SU-DHL-6 (cell line): ENCODE measurements at regions not wholly inside any gene's neighbourhood (a gene's known extent, or its start where the extent isn't known, plus 50 kb on each side); places are given as distances from the start of the nearest gene placed in this dataset.

ENCODE experiments used
- H2AFZ ChIP-seq: fragments of 200-600 bp; sonication (generic); 2 replicates; pipeline ENCODE4 v1.6.1; 2014; ENCODE audit warnings: low read depth, mild to moderate bottlenecking, moderate library complexity, mixed read lengths, antibody characterized with exemption, low read length; ENCODE audit not compliant: severe bottlenecking
- H3F3A ChIP-seq: fragments of 200-600 bp; shearing (Covaris generic); 2 replicates; pipeline ENCODE4 v1.6.0; 2016; ENCODE audit warnings: antibody characterized with exemption, mild to moderate bottlenecking; ENCODE audit not compliant: insufficient read depth
- H3K27ac ChIP-seq: fragments of 200-600 bp; sonication (generic); 2 replicates; pipeline ENCODE4 v1.5.1; 2016; ENCODE audit warnings: low read depth, mild to moderate bottlenecking, low read length, moderate library complexity, mixed read lengths
- H3K27me3 ChIP-seq: fragments of 200-600 bp; sonication (generic), shearing (Covaris generic); 2 replicates; pipeline ENCODE4 v1.6.0; 2014; ENCODE audit warnings: mild to moderate bottlenecking, low read length
- H3K36me3 ChIP-seq: fragments of 200-600 bp; sonication (generic); 2 replicates; pipeline ENCODE4 v1.6.1; 2014; ENCODE audit warnings: mild to moderate bottlenecking, low read length, mixed read lengths
- H3K4me2 ChIP-seq: fragments of 300-600, 200-600 bp; shearing (Covaris generic), sonication (generic); 2 replicates; pipeline ENCODE4 v1.6.0; 2014; ENCODE audit warnings: low read length, low read depth, mild to moderate bottlenecking; ENCODE audit not compliant: poor library complexity, severe bottlenecking
- H3K4me3 ChIP-seq: fragments of 200-600 bp; sonication (generic); 2 replicates; pipeline ENCODE4 v1.5.1; 2014; ENCODE audit warnings: antibody characterized with exemption, low read length, mild to moderate bottlenecking, mixed read lengths; ENCODE audit not compliant: insufficient read depth, poor library complexity, severe bottlenecking
- H3K79me2 ChIP-seq: fragments of 200-600 bp; sonication (generic); 2 replicates; pipeline ENCODE4 v1.6.1; 2014; ENCODE audit warnings: mild to moderate bottlenecking, low read length, moderate library complexity; ENCODE audit not compliant: insufficient read depth
- H3K9ac ChIP-seq: fragments of 200-600 bp; sonication (generic); 2 replicates; pipeline ENCODE4 v1.7.0; 2014; ENCODE audit warnings: mild to moderate bottlenecking, low read length
- H3K9me2 ChIP-seq: fragments of 200-600 bp; sonication (generic); replicated peaks from 2 replicates; pipeline ENCODE4 v1.6.1; 2014; ENCODE audit warnings: low read length; ENCODE audit not compliant: insufficient read depth
- H3K9me3 ChIP-seq: fragments of 200-600 bp; sonication (generic); 2 replicates; pipeline ENCODE4 v1.6.1; 2014; ENCODE audit warnings: low read length, mixed read lengths; ENCODE audit not compliant: insufficient read depth
- H4K20me1 ChIP-seq: fragments of 200-600 bp; sonication (generic); 2 replicates; pipeline ENCODE4 v1.6.1; 2014; ENCODE audit warnings: low read depth, mild to moderate bottlenecking, antibody characterized with exemption, low read length, moderate library complexity, mixed read lengths
- CTCF ChIP-seq: fragments of 200-600 bp; sonication (generic); IDR thresholded peaks from one replicate; pipeline ENCODE4 v1.5.1; 2017; ENCODE audit warnings: antibody characterized with exemption, mild to moderate bottlenecking, low read length, moderate library complexity; ENCODE audit not compliant: insufficient read depth, poor library complexity, severe bottlenecking
- EZH2phosphoT487 ChIP-seq: fragments of 200-600 bp; sonication (generic), shearing (Covaris generic); conservative IDR thresholded peaks from 2 replicates; pipeline ENCODE4 v1.6.1; 2018; ENCODE audit warnings: mild to moderate bottlenecking, antibody characterized with exemption, low read length, moderate library complexity, mixed read lengths

DNA sequence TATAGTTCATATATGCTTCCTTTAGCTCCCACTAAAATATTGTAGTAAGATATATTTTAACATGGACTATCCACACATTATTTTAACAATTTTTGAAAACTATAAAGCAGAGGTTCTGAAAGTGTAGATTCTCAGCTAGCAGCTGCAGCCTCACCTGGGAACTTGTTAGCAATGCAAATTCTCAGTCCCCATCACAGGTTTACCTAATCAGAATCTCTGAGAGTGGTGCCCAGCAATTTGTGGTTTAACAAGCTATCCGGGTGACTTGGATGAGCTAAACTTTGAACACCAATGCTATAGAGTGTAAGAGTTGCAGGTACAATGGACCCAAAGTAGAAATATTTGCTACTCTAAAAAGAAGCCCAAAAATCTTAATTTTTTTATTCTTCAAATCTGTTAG, 99.8 kb upstream of the MDFIC start:
- Histone ChIP-seq H3F3A (no peaks in the 10 kb centered on the region), H2AFZ (no peak overlapping the region), H3K9me2 (no peaks in the 10 kb centered on the region), H3K4me2 (no peak overlapping the region), H3K9me3 (no peaks in the 10 kb centered on the region; the same call in 1 of the 2 replicates), H3K9ac (no peak overlapping the region), H3K79me2 (no peaks in the 10 kb centered on the region), H3K36me3 (no peaks in the 10 kb centered on the region; the same call in 1 of the 2 replicates), H4K20me1 (no peaks in the 10 kb centered on the region), H3K27ac (no peak overlapping the region), H3K4me3 (no peak overlapping the region), H3K27me3 (no peaks in the 10 kb centered on the region)
- no peak for TF ChIP-seq CTCF
- TF ChIP-seq EZH2phosphoT487, result no peak

GRCh38 chr7:114822844-114823243, 99.0 kb upstream of the MDFIC start:
- no peaks in the 10 kb centered on the region for H3K79me2 ChIP-seq
- H3K9me2 ChIP-seq, result no peaks in the 10 kb centered on the region
- H3K9me3 ChIP-seq, result peaks cover 7% of the 10 kb centered on the region; the same call in 1 of the 2 replicates
- H3K36me3 ChIP-seq, result no peaks in the 10 kb centered on the region; the same call in 1 of the 2 replicates
- H4K20me1 ChIP-seq, result no peaks in the 10 kb centered on the region
- no peak overlapping the region for H3K4me2 ChIP-seq
- H3F3A ChIP-seq, result no peaks in the 10 kb centered on the region
- no peak overlapping the region for H2AFZ ChIP-seq
- TF ChIP-seq CTCF (no peak), EZH2phosphoT487 (no peak)
- no peak overlapping the region for H3K27ac ChIP-seq
- no peak overlapping the region for H3K9ac ChIP-seq
- no peak overlapping the region for H3K4me3 ChIP-seq
- H3K27me3 ChIP-seq, result no peaks in the 10 kb centered on the region

DNA sequence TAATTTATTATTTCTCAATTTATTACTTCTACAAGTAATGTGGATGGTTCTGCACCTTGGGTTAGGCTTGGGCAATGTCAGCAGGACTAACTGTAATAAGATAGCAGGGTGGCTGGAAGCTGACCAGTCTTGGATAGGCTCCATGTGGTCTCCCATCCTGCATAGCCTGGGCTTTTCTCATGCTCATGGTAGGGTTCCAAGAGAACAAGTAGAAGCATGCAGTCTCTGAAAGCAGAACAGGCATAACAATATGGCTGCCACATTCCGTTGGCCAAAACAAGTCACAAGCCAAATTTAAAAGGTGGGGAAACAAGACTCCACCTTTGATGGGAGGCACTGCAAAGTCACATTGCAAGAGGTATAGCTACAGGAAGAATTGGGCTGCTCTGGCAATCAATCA, 98.6 kb upstream of the MDFIC start:
- H3K27ac ChIP-seq, result no peak overlapping the region
- TF ChIP-seq CTCF (no peak), EZH2phosphoT487 (no peak)
- no peaks in the 10 kb centered on the region for H3K79me2 ChIP-seq

More for the DNA sequence above, 98.6 kb upstream of the MDFIC start:
- Histone ChIP-seq H3K27me3 (no peaks in the 10 kb centered on the region), H3K4me3 (no peak overlapping the region), H3K9me3 (peaks cover 8% of the 10 kb centered on the region; the same call in 1 of the 2 replicates), H3K9ac (no peak overlapping the region), H3F3A (no peaks in the 10 kb centered on the region), H2AFZ (no peak overlapping the region), H3K9me2 (no peaks in the 10 kb centered on the region), H4K20me1 (no peaks in the 10 kb centered on the region), H3K36me3 (no peaks in the 10 kb centered on the region; the same call in 1 of the 2 replicates), H3K4me2 (no peak overlapping the region)
